ENCODE measurements at regions not wholly inside any gene's neighbourhood (a gene's known extent, or its start where the extent isn't known, plus 50 kb on each side); places are given as distances from the start of the nearest gene placed in this dataset.

- TF ChIP-seq ZSCAN30 (tag by site-specific recombination; IDR thresholded peaks at IDR 0.05) (no peak), ZNF426 (tag by site-specific recombination; IDR thresholded peaks at IDR 0.05) (no peak), ZBTB10 (tag by site-specific recombination; IDR thresholded peaks at IDR 0.05) (no peak), CTCF (tag by site-specific recombination; IDR thresholded peaks at IDR 0.05) (no peak), ZNF221 (tag by site-specific recombination; IDR thresholded peaks at IDR 0.05; ENCODE audit: borderline replicate concordance) (no peak)
Measured at GRCh38 chr9:78112406-78112805, 80.8 kb upstream of the GNAQ start.
